ENCODE measurements at regions not wholly inside any gene's neighbourhood (a gene's known extent, or its start where the extent isn't known, plus 50 kb on each side); places are given as distances from the start of the nearest gene placed in this dataset.
"Not testable (repeated sequence)": the region's sequence is repeated elsewhere in the genome, so short reads cannot be mapped to it uniquely, and the experiment has no call there.

- no peak for DNase-seq
- no peaks in the 10 kb centered on the region for H3K4me1 Mint-ChIP-seq (ENCODE audit: low read depth)
- no peak overlapping the region for H3K27ac Mint-ChIP-seq
- POLR2A ChIA-PET: no interaction called here
- H3K9me3 Mint-ChIP-seq (ENCODE audit: insufficient read depth): no peaks in the 10 kb centered on the region
- no peaks in the 10 kb centered on the region for H3K36me3 Mint-ChIP-seq (ENCODE audit: low read depth)
- CTCF ChIA-PET: no interaction called here
- no peaks in the 10 kb centered on the region for H3K27me3 Mint-ChIP-seq (ENCODE audit: low read depth)
- H3K4me3 Mint-ChIP-seq: no peak overlapping the region
- no peak for ATAC-seq
Measured at GRCh38 chr16:65713181-65713808, 591.4 kb upstream of the CDH11 start.

- POLR2A ChIA-PET: no interaction called here
Measured at GRCh38 chr16:65710107-65710506, 588.2 kb upstream of the CDH11 start.

DNA sequence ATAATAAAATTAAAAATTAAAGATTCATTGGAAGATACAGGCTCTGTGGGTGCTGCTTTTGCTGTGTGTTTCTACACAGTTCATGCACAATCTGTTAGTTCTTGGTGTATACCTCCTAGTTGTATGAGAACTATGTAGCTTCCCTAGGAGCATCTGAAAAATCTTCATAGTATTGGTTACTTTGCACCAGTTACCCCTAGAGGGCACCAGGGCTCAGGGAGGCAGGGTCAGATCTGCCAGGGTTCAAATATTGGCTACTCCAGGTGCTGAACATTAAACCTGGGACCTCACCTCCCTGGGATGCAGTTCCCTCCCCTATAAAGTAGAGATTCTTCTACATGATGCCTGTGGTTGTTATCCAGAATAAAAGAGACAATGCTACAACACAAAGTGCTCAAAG, 583.0 kb upstream of the CDH11 start:
- no peak overlapping the region for H3K27ac Mint-ChIP-seq
- ChIA-PET POLR2A (no interaction called here), CTCF (no interaction called here)
- no peaks in the 10 kb centered on the region for H3K27me3 Mint-ChIP-seq (ENCODE audit: low read depth)
- ATAC-seq: no peak
- no peaks in the 10 kb centered on the region for H3K4me1 Mint-ChIP-seq (ENCODE audit: low read depth)
- H3K36me3 Mint-ChIP-seq (ENCODE audit: low read depth): no peaks in the 10 kb centered on the region
- DNase-seq: no peak
- H3K9me3 Mint-ChIP-seq (ENCODE audit: insufficient read depth): no peaks in the 10 kb centered on the region
- H3K4me3 Mint-ChIP-seq: no peak overlapping the region

More at GRCh38 chr16:65710107-65710506, 588.2 kb upstream of the CDH11 start:
- DNase-seq (no peak), ATAC-seq (no peak)
- no peak overlapping the region for H3K27ac Mint-ChIP-seq
- H3K9me3 Mint-ChIP-seq (ENCODE audit: insufficient read depth): no peaks in the 10 kb centered on the region
- CTCF ChIA-PET: no interaction called here
- no peaks in the 10 kb centered on the region for H3K4me1 Mint-ChIP-seq (ENCODE audit: low read depth)
- H3K27me3 Mint-ChIP-seq (ENCODE audit: low read depth): no peaks in the 10 kb centered on the region
- no peaks in the 10 kb centered on the region for H3K36me3 Mint-ChIP-seq (ENCODE audit: low read depth)
- no peak overlapping the region for H3K4me3 Mint-ChIP-seq

DNA sequence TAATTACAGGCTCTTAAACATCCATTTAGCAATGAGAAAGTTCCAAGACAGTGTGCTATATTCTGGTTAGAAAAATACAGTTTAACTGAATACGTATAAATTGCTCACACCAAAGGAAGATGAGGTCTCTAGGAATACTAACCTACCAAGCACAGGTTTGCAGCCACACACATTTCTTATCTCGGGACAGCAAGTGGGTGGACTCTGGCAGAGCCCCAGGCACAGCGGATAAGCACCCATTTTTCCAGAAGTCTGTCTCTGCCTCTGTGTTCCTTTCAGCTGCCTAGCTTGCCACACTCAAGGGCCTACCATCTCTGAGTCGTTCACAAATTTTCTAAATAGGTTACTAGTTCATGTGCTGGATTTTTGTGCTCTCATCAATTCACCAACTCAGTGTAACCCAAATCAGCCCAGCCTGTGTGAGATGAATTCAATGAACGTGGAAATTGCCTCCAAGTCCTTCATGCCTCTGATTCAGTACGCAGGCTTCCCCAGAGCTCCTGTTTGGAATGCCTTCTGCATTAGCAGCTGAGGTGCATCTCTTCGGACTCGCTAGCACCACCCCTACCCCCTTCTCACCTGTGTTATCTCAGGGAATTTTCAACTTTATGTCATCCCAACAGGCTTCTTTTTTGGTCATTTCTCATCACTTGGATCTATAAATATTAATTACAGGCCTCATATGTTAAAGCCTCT, 581.0 kb upstream of the CDH11 start:
- Mint-ChIP-seq H3K9me3 (ENCODE audit: insufficient read depth) (no peaks in the 10 kb centered on the region), H3K4me3 (no peak overlapping the region), H3K27me3 (ENCODE audit: low read depth) (no peaks in the 10 kb centered on the region), H3K4me1 (ENCODE audit: low read depth) (no peaks in the 10 kb centered on the region), H3K27ac (no peak overlapping the region), H3K36me3 (ENCODE audit: low read depth) (no peaks in the 10 kb centered on the region)
- ChIA-PET POLR2A (no interaction called here), CTCF (no interaction called here)
- ATAC-seq: no peak
- no peak for DNase-seq

- no peak for ATAC-seq
- Mint-ChIP-seq H3K4me3 (no peak overlapping the region), H3K36me3 (ENCODE audit: low read depth) (no peaks in the 10 kb centered on the region), H3K9me3 (ENCODE audit: insufficient read depth) (peaks cover 4% of the 10 kb centered on the region), H3K27me3 (ENCODE audit: low read depth) (no peaks in the 10 kb centered on the region), H3K27ac (no peak overlapping the region), H3K4me1 (ENCODE audit: low read depth) (no peaks in the 10 kb centered on the region)
- no peak for DNase-seq
- ChIA-PET CTCF (no interaction called here), POLR2A (no interaction called here)
Measured at GRCh38 chr16:65700596-65700995, 578.7 kb upstream of the CDH11 start.

DNA sequence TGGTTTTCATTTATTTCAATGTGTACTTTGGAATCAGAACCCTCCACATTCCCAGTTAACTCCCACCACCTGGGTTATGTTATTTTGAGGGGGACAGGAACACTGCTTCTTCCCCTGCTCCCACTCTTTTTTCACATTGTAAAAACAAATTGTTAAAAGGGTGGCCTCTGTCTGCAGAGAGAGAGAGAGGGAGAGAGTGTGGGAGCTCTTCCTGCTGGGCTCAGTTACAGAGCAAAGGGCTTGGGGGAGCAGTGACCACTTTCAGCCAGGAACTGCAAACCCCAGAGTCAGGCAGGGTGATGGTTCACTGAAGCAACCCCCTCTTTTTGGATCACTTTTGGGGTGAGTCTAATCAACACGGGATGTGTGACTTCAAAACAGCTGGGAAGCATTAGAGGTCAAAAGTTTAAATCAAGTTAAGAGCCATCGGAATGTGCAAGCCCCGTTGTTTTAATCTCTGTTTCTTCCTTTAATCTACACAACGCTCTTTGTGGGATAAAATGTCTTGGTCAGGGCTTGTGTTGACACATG, 577.0 kb upstream of the CDH11 start:
- Mint-ChIP-seq H3K27me3 (ENCODE audit: low read depth) (no peaks in the 10 kb centered on the region), H3K27ac (no peak overlapping the region), H3K36me3 (ENCODE audit: low read depth) (no peaks in the 10 kb centered on the region), H3K4me3 (no peak overlapping the region), H3K4me1 (ENCODE audit: low read depth) (no peaks in the 10 kb centered on the region), H3K9me3 (ENCODE audit: insufficient read depth) (peaks cover 4% of the 10 kb centered on the region)
- DNase-seq (no peak), ATAC-seq (no peak)
- CTCF ChIA-PET: no interaction called here
- POLR2A ChIA-PET: no interaction called here

- CTCF ChIA-PET: no interaction called here
- no peak for ATAC-seq
- no peaks in the 10 kb centered on the region for H3K27me3 Mint-ChIP-seq (ENCODE audit: low read depth)
- no peak overlapping the region for H3K27ac Mint-ChIP-seq
- no peak overlapping the region for H3K4me3 Mint-ChIP-seq
- POLR2A ChIA-PET: no interaction called here
- H3K4me1 Mint-ChIP-seq (ENCODE audit: low read depth): no peaks in the 10 kb centered on the region
- H3K9me3 Mint-ChIP-seq (ENCODE audit: insufficient read depth): peaks cover 4% of the 10 kb centered on the region
- H3K36me3 Mint-ChIP-seq (ENCODE audit: low read depth): no peaks in the 10 kb centered on the region
- no peak for DNase-seq
Measured at GRCh38 chr16:65697521-65697920, 575.7 kb upstream of the CDH11 start.

GRCh38 chr16:65697065-65697464, 575.2 kb upstream of the CDH11 start:
- no peak for DNase-seq
- ChIA-PET POLR2A (no interaction called here), CTCF (no interaction called here)
- Mint-ChIP-seq H3K9me3 (ENCODE audit: insufficient read depth) (peaks cover 4% of the 10 kb centered on the region), H3K27me3 (ENCODE audit: low read depth) (no peaks in the 10 kb centered on the region), H3K4me3 (no peak overlapping the region), H3K27ac (no peak overlapping the region), H3K4me1 (ENCODE audit: low read depth) (no peaks in the 10 kb centered on the region), H3K36me3 (ENCODE audit: low read depth) (no peaks in the 10 kb centered on the region)
- no peak for ATAC-seq

DNA sequence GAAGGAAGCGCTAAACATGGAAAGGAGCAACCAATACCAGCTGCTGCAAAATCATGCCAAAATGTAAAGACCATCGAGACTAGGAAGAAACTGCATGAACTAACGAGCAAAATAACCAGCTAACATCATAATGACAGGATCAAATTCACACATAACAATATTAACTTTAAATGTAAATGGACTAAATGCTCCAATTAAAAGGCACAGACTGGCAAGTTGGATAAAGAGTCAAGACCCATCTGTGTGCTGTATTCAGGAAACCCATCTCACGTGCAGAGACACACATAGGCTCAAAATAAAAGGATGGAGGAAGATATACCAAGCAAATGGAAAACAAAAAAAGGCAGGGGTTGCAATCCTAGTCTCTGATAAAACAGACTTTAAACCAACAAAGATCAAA, 570.0 kb upstream of the CDH11 start:
- H3K4me1 Mint-ChIP-seq (ENCODE audit: low read depth); POLR2A ChIA-PET; H3K4me3 Mint-ChIP-seq; H3K36me3 Mint-ChIP-seq (ENCODE audit: low read depth); H3K27me3 Mint-ChIP-seq (ENCODE audit: low read depth); CTCF ChIA-PET; ATAC-seq; H3K27ac Mint-ChIP-seq; H3K9me3 Mint-ChIP-seq (ENCODE audit: insufficient read depth); DNase-seq: not testable (repeated sequence)

DNA sequence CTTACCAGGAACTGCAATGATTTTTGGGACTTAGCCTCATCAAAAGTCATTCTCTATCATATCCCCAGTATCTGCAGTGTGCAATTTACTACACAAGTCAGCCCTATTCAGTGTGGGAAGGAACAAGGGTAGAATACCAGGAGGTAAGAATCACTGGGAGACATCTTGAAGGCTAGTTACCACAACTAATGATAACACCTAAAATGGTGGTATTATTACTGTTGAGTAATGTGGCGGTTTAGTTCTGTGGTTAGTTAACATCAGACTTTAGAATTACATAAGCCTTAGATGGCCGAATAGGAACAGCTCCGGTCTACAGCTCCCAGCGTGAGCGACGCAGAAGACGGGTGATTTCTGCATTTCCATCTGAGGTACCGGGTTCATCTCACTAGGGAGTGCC, 567.9 kb upstream of the CDH11 start:
- ATAC-seq (no peak), DNase-seq (no peak)
- no peaks in the 10 kb centered on the region for H3K36me3 Mint-ChIP-seq (ENCODE audit: low read depth)
- no peaks in the 10 kb centered on the region for H3K9me3 Mint-ChIP-seq (ENCODE audit: insufficient read depth)
- no peak overlapping the region for H3K27ac Mint-ChIP-seq
- H3K4me3 Mint-ChIP-seq: no peak overlapping the region
- CTCF ChIA-PET: no interaction called here
- no peaks in the 10 kb centered on the region for H3K27me3 Mint-ChIP-seq (ENCODE audit: low read depth)
- POLR2A ChIA-PET: no interaction called here
- no peaks in the 10 kb centered on the region for H3K4me1 Mint-ChIP-seq (ENCODE audit: low read depth)

- H3K27me3 Mint-ChIP-seq (ENCODE audit: low read depth): no peaks in the 10 kb centered on the region
- POLR2A ChIA-PET: no interaction called here
- no peak overlapping the region for H3K4me3 Mint-ChIP-seq
- H3K9me3 Mint-ChIP-seq (ENCODE audit: insufficient read depth): no peaks in the 10 kb centered on the region
- H3K4me1 Mint-ChIP-seq (ENCODE audit: low read depth): no peaks in the 10 kb centered on the region
- H3K27ac Mint-ChIP-seq: no peak overlapping the region
- DNase-seq (no peak), ATAC-seq (no peak)
- H3K36me3 Mint-ChIP-seq (ENCODE audit: low read depth): no peaks in the 10 kb centered on the region
- CTCF ChIA-PET: no interaction called here
Measured at GRCh38 chr16:65688301-65688700, 566.4 kb upstream of the CDH11 start.

DNA sequence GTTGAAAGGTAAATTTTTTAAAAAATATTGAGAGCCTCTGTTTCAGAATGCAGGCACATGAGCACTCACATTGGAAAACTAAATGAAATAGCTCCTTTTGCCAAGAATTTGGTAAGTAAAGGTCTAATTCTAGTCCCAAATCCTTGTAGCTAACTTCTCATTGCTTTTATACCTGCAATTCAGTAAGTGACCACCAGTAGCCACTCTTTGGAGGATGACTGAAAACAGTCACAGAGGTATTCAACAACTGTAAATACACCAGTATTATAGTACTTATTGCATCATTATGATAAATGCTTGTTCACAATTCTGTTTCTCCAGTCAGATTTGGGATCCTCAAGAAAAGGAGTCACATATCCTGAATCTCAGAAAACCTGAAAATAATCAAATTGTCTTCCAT, 562.4 kb upstream of the CDH11 start:
- Mint-ChIP-seq H3K4me1 (ENCODE audit: low read depth) (no peaks in the 10 kb centered on the region), H3K27me3 (ENCODE audit: low read depth) (no peaks in the 10 kb centered on the region), H3K27ac (no peak overlapping the region), H3K36me3 (ENCODE audit: low read depth) (no peaks in the 10 kb centered on the region), H3K4me3 (no peak overlapping the region), H3K9me3 (ENCODE audit: insufficient read depth) (no peaks in the 10 kb centered on the region)
- DNase-seq: no peak
- ATAC-seq: no peak
- ChIA-PET CTCF (no interaction called here), POLR2A (no interaction called here)

DNA sequence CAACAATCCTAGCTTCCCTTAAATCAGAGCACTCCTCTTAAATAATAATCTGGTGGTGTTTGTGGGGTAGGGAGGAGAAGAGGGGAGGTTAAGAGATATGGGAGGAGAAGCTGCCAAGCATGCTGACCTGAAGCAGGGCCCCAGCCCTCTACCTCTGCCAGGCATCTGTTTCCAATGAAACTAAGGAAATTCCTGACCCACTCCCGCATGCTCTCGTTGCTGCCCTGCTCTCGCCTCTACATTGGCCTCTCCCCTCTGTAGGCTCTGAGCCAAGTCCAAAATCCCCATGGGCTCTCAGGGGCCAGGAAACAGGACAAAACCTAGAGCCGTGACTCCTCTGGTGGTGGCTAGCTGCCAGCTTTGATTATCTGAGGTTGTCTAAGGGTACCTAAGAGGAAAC, 559.5 kb upstream of the CDH11 start:
- ChIA-PET POLR2A (no interaction called here), CTCF (no interaction called here)
- DNase-seq (no peak), ATAC-seq (no peak)
- Mint-ChIP-seq H3K4me3 (no peak overlapping the region), H3K9me3 (ENCODE audit: insufficient read depth) (no peaks in the 10 kb centered on the region), H3K4me1 (ENCODE audit: low read depth) (no peaks in the 10 kb centered on the region), H3K27me3 (ENCODE audit: low read depth) (no peaks in the 10 kb centered on the region), H3K27ac (no peak overlapping the region), H3K36me3 (ENCODE audit: low read depth) (no peaks in the 10 kb centered on the region)

Data from activated CD8-positive, alpha-beta T cell treated with anti-CD3 and anti-CD28 coated beads, Interleukin-2, amount 10 ng/mL, durations not matched to agents 7 days and 5 days (primary cell).